Neutrophil (primary cell): ENCODE measurements at regions not wholly inside any gene's neighbourhood (a gene's known extent, or its start where the extent isn't known, plus 50 kb on each side); places are given as distances from the start of the nearest gene placed in this dataset.

Experiments
- H3K27ac ChIP-seq: fragments of 200-600 bp; sonication (generic); 2 replicates; pipeline ENCODE4 v1.5.1; 2016; ENCODE audit warnings: mild to moderate bottlenecking, moderate library complexity
- H3K27me3 ChIP-seq: fragments of 200-600 bp; sonication (generic); 2 replicates; pipeline ENCODE4 v1.6.0; 2016; ENCODE audit warnings: mild to moderate bottlenecking
- H3K36me3 ChIP-seq: fragments of 200-600 bp; sonication (generic); 2 replicates; pipeline ENCODE4 v1.5.1; 2017
- H3K4me1 ChIP-seq, 2 experiments: fragments of 200-600 bp in 1 of 2; sonication (generic) in 1 of 2; 1 replicate in 1 of 2; 2 replicates in 1 of 2; pipeline versions ENCODE4 v1.5.1 to v1.6.1; 2013 to 2016; ENCODE audit warnings: low read depth in 1 of 2, low read length in 1 of 2, mild to moderate bottlenecking in 1 of 2, moderate library complexity in 1 of 2; ENCODE audit not compliant: control insufficient read depth in 1 of 2, insufficient read depth in 1 of 2
- H3K4me3 ChIP-seq, 2 experiments: fragments of 200-600 bp in 1 of 2; sonication (generic) in 1 of 2; 1 replicate in 1 of 2; 2 replicates in 1 of 2; pipeline ENCODE4 v1.5.1; 2013 to 2016; ENCODE audit warnings: low read depth in 1 of 2, low read length in 1 of 2, mild to moderate bottlenecking in 1 of 2, moderate library complexity in 1 of 2
- H3K9me3 ChIP-seq: fragments of 200-600 bp; sonication (generic); 2 replicates; pipeline ENCODE4 v1.5.1; 2016
- TF ChIP-seq, protein P1 (sequence below): fragments of 200-600 bp; sonication (generic); IDR thresholded peaks from 2 replicates; pipeline ENCODE4 v1.5.1; 2016; ENCODE audit warnings: antibody characterized with exemption

DNA sequence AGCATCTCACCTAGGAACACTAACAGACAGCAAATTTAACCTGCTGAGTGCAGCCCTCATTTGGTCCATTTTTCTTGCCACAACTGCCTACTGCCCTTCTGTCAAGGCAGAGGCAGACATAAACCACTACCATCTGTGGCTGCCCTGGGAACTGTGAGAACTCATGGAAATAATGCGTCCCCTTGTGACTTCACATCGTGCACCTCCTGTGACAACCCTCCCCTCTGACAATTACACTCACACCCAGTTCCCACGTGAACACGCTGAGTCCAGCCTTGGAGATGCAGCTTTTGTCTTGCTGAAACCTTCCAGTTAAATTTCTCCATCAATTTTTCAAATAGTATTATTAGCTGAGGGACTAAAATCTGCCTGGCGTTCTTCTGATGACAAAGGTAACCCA, 193.1 kb upstream of the KLF14 start:
- H3K9me3 ChIP-seq: no peaks in the 10 kb centered on the region
- no peaks in the 10 kb centered on the region for H3K27me3 ChIP-seq
- no peak overlapping the region for H3K4me3 ChIP-seq
- H3K36me3 ChIP-seq: peaks cover 19% of the 10 kb centered on the region
- peaks cover 76 to 81% of the 10 kb centered on the region in 2 experiments for H3K4me1 ChIP-seq
- TF ChIP-seq, protein P1, sequence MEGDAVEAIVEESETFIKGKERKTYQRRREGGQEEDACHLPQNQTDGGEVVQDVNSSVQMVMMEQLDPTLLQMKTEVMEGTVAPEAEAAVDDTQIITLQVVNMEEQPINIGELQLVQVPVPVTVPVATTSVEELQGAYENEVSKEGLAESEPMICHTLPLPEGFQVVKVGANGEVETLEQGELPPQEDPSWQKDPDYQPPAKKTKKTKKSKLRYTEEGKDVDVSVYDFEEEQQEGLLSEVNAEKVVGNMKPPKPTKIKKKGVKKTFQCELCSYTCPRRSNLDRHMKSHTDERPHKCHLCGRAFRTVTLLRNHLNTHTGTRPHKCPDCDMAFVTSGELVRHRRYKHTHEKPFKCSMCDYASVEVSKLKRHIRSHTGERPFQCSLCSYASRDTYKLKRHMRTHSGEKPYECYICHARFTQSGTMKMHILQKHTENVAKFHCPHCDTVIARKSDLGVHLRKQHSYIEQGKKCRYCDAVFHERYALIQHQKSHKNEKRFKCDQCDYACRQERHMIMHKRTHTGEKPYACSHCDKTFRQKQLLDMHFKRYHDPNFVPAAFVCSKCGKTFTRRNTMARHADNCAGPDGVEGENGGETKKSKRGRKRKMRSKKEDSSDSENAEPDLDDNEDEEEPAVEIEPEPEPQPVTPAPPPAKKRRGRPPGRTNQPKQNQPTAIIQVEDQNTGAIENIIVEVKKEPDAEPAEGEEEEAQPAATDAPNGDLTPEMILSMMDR: no peak
- H3K27ac ChIP-seq: peak overlapping the region; percentile 95

DNA sequence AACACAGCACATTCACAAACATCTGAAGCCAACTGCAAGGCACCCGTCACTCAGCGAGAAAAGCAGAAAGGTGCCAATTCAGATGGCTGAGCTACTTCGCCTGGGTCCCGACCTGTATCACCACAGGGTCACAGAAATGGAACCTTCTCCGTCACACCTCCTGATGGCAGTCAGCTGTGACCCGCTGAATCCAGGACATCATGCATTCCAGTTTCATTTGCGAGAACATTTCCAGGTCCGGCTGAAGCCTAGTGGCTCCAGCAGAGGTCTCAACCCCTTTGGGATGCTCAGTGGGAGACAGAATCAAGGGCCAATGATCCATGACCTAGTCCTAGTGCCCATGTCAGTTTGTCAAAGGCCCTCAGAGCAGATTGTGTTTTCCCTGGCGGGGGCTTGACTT, 193.6 kb upstream of the KLF14 start:
- Histone ChIP-seq H3K27me3 (no peaks in the 10 kb centered on the region), H3K27ac (peak overlapping the region; percentile 95), H3K36me3 (peaks cover 15% of the 10 kb centered on the region), H3K4me1 (peaks cover 76 to 81% of the 10 kb centered on the region in 2 experiments), H3K9me3 (no peaks in the 10 kb centered on the region), H3K4me3 (no peak overlapping the region)
- TF ChIP-seq, protein P1: no peak

DNA sequence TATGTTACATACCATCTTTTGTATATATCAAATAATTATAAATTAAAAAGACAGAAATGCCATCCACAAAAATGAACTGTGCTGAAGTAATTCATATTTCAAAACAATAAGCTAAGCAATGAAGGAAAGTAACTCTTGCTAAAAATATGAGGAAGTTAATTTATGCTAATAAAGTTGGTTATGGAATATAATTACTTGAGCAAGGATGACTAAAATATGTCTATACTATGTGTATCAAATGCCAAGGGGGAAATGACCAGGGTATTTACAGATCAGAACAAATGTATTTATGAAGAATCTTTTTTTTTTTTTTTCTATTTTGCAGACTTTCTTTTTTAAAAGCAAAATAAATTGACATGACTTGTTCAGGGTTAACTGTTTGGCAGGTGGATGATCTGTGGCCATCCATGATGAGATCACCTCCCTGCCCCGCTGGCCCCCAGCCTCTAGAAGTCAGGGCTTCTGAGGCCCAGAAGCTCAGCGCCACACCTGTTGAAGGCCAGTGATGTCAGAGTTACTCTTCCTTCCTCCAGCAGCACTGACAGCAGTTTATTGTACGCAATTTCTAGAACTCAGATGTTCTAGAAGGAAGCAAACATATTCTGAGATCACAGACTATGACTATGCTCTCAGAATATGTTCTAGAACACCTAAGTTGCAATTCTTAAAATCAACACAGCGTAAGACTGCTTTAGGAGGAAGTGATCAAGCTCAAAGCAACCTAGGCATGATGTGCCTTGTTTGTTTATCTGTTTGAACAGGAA, 196.1 kb upstream of the KLF14 start:
- Histone ChIP-seq H3K36me3 (peaks cover 33% of the 10 kb centered on the region), H3K9me3 (no peaks in the 10 kb centered on the region), H3K27me3 (no peaks in the 10 kb centered on the region), H3K4me3 (no peak overlapping the region), H3K4me1 (peaks cover 62 to 68% of the 10 kb centered on the region in 2 experiments), H3K27ac (peak overlapping the region; percentile 90)
- TF ChIP-seq, protein P1: peak; percentile 58

DNA sequence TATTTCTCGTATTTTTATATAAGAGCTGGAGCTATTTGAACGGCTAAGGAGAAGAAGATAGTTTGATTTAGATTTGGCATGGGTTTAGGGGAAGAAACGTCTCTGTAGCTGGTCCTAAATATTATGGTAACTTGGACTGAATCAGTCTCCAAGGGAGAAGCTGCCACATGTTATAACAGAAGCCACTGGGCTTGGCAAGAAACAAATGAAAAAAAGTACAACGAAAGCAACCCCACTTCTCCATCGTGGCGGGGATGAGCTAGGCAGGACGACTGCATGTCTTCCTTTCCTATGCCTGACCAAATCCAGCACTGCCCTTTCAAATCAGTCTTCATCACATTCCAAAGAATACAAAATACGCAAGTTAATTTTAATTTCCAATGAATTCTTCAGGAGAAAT, 196.7 kb upstream of the KLF14 start:
- Histone ChIP-seq H3K4me1 (peaks cover 56 to 62% of the 10 kb centered on the region in 2 experiments), H3K4me3 (no peak overlapping the region), H3K27me3 (no peaks in the 10 kb centered on the region), H3K36me3 (peaks cover 39% of the 10 kb centered on the region), H3K9me3 (no peaks in the 10 kb centered on the region), H3K27ac (peak overlapping the region; percentile 90)
- TF ChIP-seq, protein P1: no peak

DNA sequence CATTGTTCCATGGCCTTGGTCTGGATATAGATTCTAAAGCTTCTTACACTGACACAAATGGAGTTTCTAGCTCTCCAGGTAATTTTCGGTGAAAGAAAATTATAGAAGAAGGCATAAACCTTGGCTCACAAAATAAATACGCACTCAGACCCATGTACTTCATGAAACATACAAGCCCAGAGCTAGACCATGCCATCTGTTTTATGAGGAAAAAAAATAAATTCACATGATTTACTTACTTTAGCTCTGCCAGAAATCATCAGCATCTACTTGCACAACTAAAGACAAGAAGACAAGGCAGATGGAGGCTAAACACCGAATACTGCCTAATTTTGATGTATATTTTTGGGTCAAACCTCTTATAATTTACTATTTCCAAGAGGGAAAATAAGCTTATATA, 197.4 kb upstream of the KLF14 start:
- H3K36me3 ChIP-seq: peaks cover 42% of the 10 kb centered on the region
- H3K4me1 ChIP-seq: peaks cover 49 to 54% of the 10 kb centered on the region in 2 experiments
- TF ChIP-seq, protein P1: no peak
- no peaks in the 10 kb centered on the region for H3K27me3 ChIP-seq
- H3K27ac ChIP-seq: peak overlapping the region; percentile 90
- no peak overlapping the region for H3K4me3 ChIP-seq
- H3K9me3 ChIP-seq: no peaks in the 10 kb centered on the region
